Liver (tissue), 8 donors: ENCODE measurements at regions not wholly inside any gene's neighbourhood (a gene's known extent, or its start where the extent isn't known, plus 50 kb on each side); places are given as distances from the start of the nearest gene placed in this dataset.

Experiments
- DNase-seq: peaks from one replicate; pipeline ENCODE4 v3.0.0-alpha.2; 2017; ENCODE audit warnings: low spot score
- H3K27ac ChIP-seq, 2 donors: one replicate each; pipeline ENCODE4 v1.7.0; 2013; ENCODE audit warnings: inconsistent platforms in 2 of 2, low read length in 2 of 2, control low read depth in 1 of 2, low read depth in 1 of 2, mild to moderate bottlenecking in 1 of 2
- H3K27me3 ChIP-seq, 4 donors: one replicate each; pipeline versions ENCODE4 v1.6.1 to v1.7.0; 2013; ENCODE audit warnings: low read length in 3 of 4, inconsistent platforms in 1 of 4, mild to moderate bottlenecking in 1 of 4, moderate library complexity in 1 of 4; ENCODE audit not compliant: control insufficient read depth in 4 of 4, insufficient read depth in 4 of 4
- H3K36me3 ChIP-seq, 4 donors: one replicate each; pipeline versions ENCODE4 v1.6.1 to v1.7.0; 2013; ENCODE audit warnings: low read length in 3 of 4, mild to moderate bottlenecking in 3 of 4, low read depth in 1 of 4, moderate library complexity in 1 of 4; ENCODE audit not compliant: control insufficient read depth in 4 of 4, insufficient read depth in 3 of 4
- H3K4me1 ChIP-seq, 4 donors: one replicate each; pipeline versions ENCODE4 v1.6.1 to v1.7.0; 2013; ENCODE audit warnings: low read length in 3 of 4, mild to moderate bottlenecking in 3 of 4, moderate library complexity in 1 of 4; ENCODE audit not compliant: control insufficient read depth in 4 of 4, insufficient read depth in 4 of 4
- H3K4me3 ChIP-seq, 3 donors: one replicate each; pipeline versions ENCODE4 v1.6.1 to v1.7.0; 2013; ENCODE audit warnings: low read length in 3 of 3, control low read depth in 1 of 3, low read depth in 1 of 3, mild to moderate bottlenecking in 1 of 3
- H3K9ac ChIP-seq, 2 donors: one replicate each; pipeline ENCODE4 v1.7.0; 2013; ENCODE audit warnings: low read length in 2 of 2, mild to moderate bottlenecking in 2 of 2, moderate library complexity in 2 of 2, control low read depth in 1 of 2, low read depth in 1 of 2
- H3K9me3 ChIP-seq, 4 donors: one replicate each; pipeline versions ENCODE4 v1.6.1 to v1.7.0; 2013; ENCODE audit warnings: low read length in 3 of 4; ENCODE audit not compliant: control insufficient read depth in 4 of 4
- ATF3 ChIP-seq: IDR thresholded peaks from 2 replicates; pipeline ENCODE4 v1.6.1; 2016; ENCODE audit warnings: antibody characterized with exemption
- CTCF ChIP-seq: fragments of 150-350 bp; IDR thresholded peaks from 2 replicates; pipeline ENCODE4 v1.5.1; 2017; ENCODE audit warnings: improper control_type of control experiment, low read depth, low read length; ENCODE audit not compliant: missing input control
- EGR1 ChIP-seq, 2 donors: IDR thresholded peaks; 2 replicates each; pipeline ENCODE4 v1.6.1; 2016 to 2018; ENCODE audit warnings: antibody characterized with exemption in 2 of 2, low read depth in 2 of 2
- FOXA1 ChIP-seq: IDR thresholded peaks from 2 replicates; pipeline ENCODE4 v1.6.1; 2016; ENCODE audit warnings: antibody characterized with exemption
- FOXA2 ChIP-seq: IDR thresholded peaks from 2 replicates; pipeline ENCODE4 v1.6.1; 2016; ENCODE audit warnings: antibody characterized with exemption
- HNF4A ChIP-seq, 2 donors: conservative IDR thresholded peaks; 2 replicates each; pipeline ENCODE4 v1.6.1; 2016; ENCODE audit warnings: antibody characterized with exemption in 2 of 2, mild to moderate bottlenecking in 2 of 2
- HNF4G ChIP-seq: IDR thresholded peaks from 2 replicates; pipeline ENCODE4 v1.6.1; 2016; ENCODE audit warnings: antibody characterized with exemption
- JUND ChIP-seq, 2 donors: IDR thresholded peaks; 2 replicates each; pipeline ENCODE4 v1.6.1; 2016; ENCODE audit warnings: antibody characterized with exemption in 2 of 2
- MAX ChIP-seq: IDR thresholded peaks from 2 replicates; pipeline ENCODE4 v1.6.1; 2016; ENCODE audit warnings: antibody characterized with exemption
- NR2F2 ChIP-seq: IDR thresholded peaks from 2 replicates; pipeline ENCODE4 v1.6.1; 2016; ENCODE audit warnings: antibody characterized with exemption
- RAD21 ChIP-seq, 2 donors: IDR thresholded peaks; 2 replicates each; pipeline ENCODE4 v1.6.1; 2016; ENCODE audit warnings: antibody characterized with exemption in 2 of 2, mild to moderate bottlenecking in 2 of 2
- REST ChIP-seq: IDR thresholded peaks from 2 replicates; pipeline ENCODE4 v1.6.1; 2016; ENCODE audit warnings: antibody characterized with exemption, mild to moderate bottlenecking
- RXRA ChIP-seq, 2 donors: IDR thresholded peaks; 2 replicates each; pipeline ENCODE4 v1.6.1; 2017 to 2018; ENCODE audit warnings: antibody characterized with exemption in 2 of 2, mild to moderate bottlenecking in 1 of 2
- SP1 ChIP-seq: IDR thresholded peaks from 2 replicates; pipeline ENCODE4 v1.6.1; 2018; ENCODE audit warnings: antibody characterized with exemption, mild to moderate bottlenecking
- TAF1 ChIP-seq: conservative IDR thresholded peaks from 2 replicates; pipeline ENCODE4 v1.6.1; 2016; ENCODE audit warnings: antibody characterized with exemption, mild to moderate bottlenecking
- YY1 ChIP-seq: IDR thresholded peaks from 2 replicates; pipeline ENCODE4 v1.6.1; 2016; ENCODE audit warnings: antibody characterized with exemption, mild to moderate bottlenecking
- ZBTB33 ChIP-seq: IDR thresholded peaks from 2 replicates; pipeline ENCODE4 v1.6.1; 2016; ENCODE audit warnings: antibody characterized with exemption
- WGBS: extraction: QIAGEN DNeasy Blood & Tissue Kit; methylation state at CpG from one replicate; pipeline ENCODE4 v1.1.7; 2013; 5-methylcytosine and 5-hydroxymethylcytosine counted together
- donor health status: healthy.
- donor health status: healthy.
- donor health status: healthy.
- donor health status: healthy.
- donor health status: healthy.

GRCh38 chr6:165118736-165119135 lies 190.7 kb downstream of the C6orf118 start (continued):
- TF ChIP-seq REST (no peak), ATF3 (no peak)

GRCh38 chr6:165117806-165118205 lies 191.6 kb downstream of the C6orf118 start:
- TF ChIP-seq MAX (no peak), SP1 (no peak), FOXA2 (no peak), ATF3 (no peak), RXRA (IDR thresholded peaks at IDR 0.05) (no peak), HNF4A (conservative IDR thresholded peaks at IDR 0.05) (no peak), CTCF (no peak), NR2F2 (no peak), FOXA1 (no peak), JUND (IDR thresholded peaks at IDR 0.05) (no peak), HNF4G (no peak), EGR1 (IDR thresholded peaks at IDR 0.05; ENCODE audit: low read depth in 2 of 2) (no peak), TAF1 (no peak), RAD21 (IDR thresholded peaks at IDR 0.05) (no peak), REST (no peak), ZBTB33 (no peak), YY1 (no peak)
- Histone ChIP-seq H3K9me3 (peaks cover 0 to 8% (median 4%) of the 10 kb centered on the region in 4 donors), H3K36me3 (no peaks in the 10 kb centered on the region), H3K4me3 (no peak overlapping the region), H3K27ac (no peak overlapping the region), H3K4me1 (no peaks in the 10 kb centered on the region), H3K27me3 (no peaks in the 10 kb centered on the region), H3K9ac (no peak overlapping the region)
- DNase-seq, result no peak
- WGBS, result 82% methylated on average over 3 of the region's 3 CpGs
